Breast epithelium (tissue), 3 donors: ENCODE measurements at regions not wholly inside any gene's neighbourhood (a gene's known extent, or its start where the extent isn't known, plus 50 kb on each side); places are given as distances from the start of the nearest gene placed in this dataset.

Experiments
- CTCF ChIP-seq, 3 donors: fragments of 450-650 bp; IDR thresholded peaks; one replicate each; pipeline ENCODE4 v1.5.1; 2016 to 2017; ENCODE audit warnings: antibody characterized with exemption in 3 of 3, mild to moderate bottlenecking in 3 of 3, moderate library complexity in 3 of 3
- POLR2A ChIP-seq: fragments of 450-650 bp; IDR thresholded peaks from one replicate; pipeline ENCODE4 v1.6.1; 2016; ENCODE audit warnings: antibody characterized with exemption, mild to moderate bottlenecking, moderate library complexity
- POLR2AphosphoS5 ChIP-seq, 3 donors: sonication (generic); formaldehyde crosslinking; IDR thresholded peaks; one replicate each; pipeline ENCODE4 v1.6.1; 2017; ENCODE audit warnings: antibody characterized with exemption in 3 of 3

GRCh38 chr18:55996717-55997116 is 408.7 kb upstream of the TCF4 start:
- TF ChIP-seq CTCF (IDR thresholded peaks at IDR 0.05) (no peak), POLR2A (no peak), POLR2AphosphoS5 (IDR thresholded peaks at IDR 0.05) (no peak)
